Hepatocyte (in vitro differentiated cells): ENCODE measurements at regions not wholly inside any gene's neighbourhood (a gene's known extent, or its start where the extent isn't known, plus 50 kb on each side); places are given as distances from the start of the nearest gene placed in this dataset.

Experiments
- DNase-seq: peaks from one replicate; pipeline ENCODE4 v3.0.0-alpha.2; 2016; ENCODE audit warnings: low spot score
- H2AFZ ChIP-seq: fragments of 200-600 bp; sonication (generic); 2 replicates; pipeline ENCODE4 v1.6.0; 2016; ENCODE audit warnings: antibody characterized with exemption, mild to moderate bottlenecking
- H3K27ac ChIP-seq: fragments of 200-600 bp; sonication (generic); 2 replicates; pipeline ENCODE4 v1.5.1; 2016; ENCODE audit warnings: mild to moderate bottlenecking
- H3K27me3 ChIP-seq: fragments of 200-600 bp; sonication (generic); 2 replicates; pipeline ENCODE4 v1.6.1; 2016
- H3K36me3 ChIP-seq: fragments of 200-600 bp; sonication (generic); replicated peaks from 2 replicates; pipeline ENCODE4 v1.5.1; 2016; ENCODE audit warnings: low read depth; ENCODE audit not compliant: insufficient read depth
- H3K4me1 ChIP-seq: fragments of 200-600 bp; sonication (generic); 2 replicates; pipeline ENCODE4 v1.5.1; 2016; ENCODE audit warnings: mild to moderate bottlenecking, moderate library complexity; ENCODE audit not compliant: insufficient read depth
- H3K4me2 ChIP-seq: fragments of 200-600 bp; sonication (generic); 2 replicates; pipeline ENCODE4 v1.6.0; 2016
- H3K4me3 ChIP-seq: fragments of 200-600 bp; sonication (generic); 2 replicates; pipeline ENCODE4 v1.5.1; 2016; ENCODE audit warnings: mild to moderate bottlenecking
- H3K79me2 ChIP-seq: fragments of 200-600 bp; sonication (generic); 2 replicates; pipeline ENCODE4 v1.6.0; 2017; ENCODE audit warnings: mild to moderate bottlenecking
- H3K9me2 ChIP-seq: fragments of 200-600 bp; sonication (generic); replicated peaks from 2 replicates; pipeline ENCODE4 v1.6.0; 2017; ENCODE audit warnings: mild to moderate bottlenecking; ENCODE audit not compliant: insufficient read depth
- H3K9me3 ChIP-seq: fragments of 200-600 bp; sonication (generic); 2 replicates; pipeline ENCODE4 v1.5.1; 2016; ENCODE audit warnings: low read depth, mild to moderate bottlenecking
- H4K20me1 ChIP-seq: fragments of 200-600 bp; sonication (generic); 2 replicates; pipeline ENCODE4 v1.6.0; 2016; ENCODE audit warnings: mild to moderate bottlenecking; ENCODE audit not compliant: insufficient read depth, poor library complexity, severe bottlenecking
- CTCF ChIP-seq: fragments of 200-600 bp; sonication (generic); IDR thresholded peaks from 2 replicates; pipeline ENCODE4 v1.5.1; 2016; ENCODE audit warnings: antibody characterized with exemption, mild to moderate bottlenecking; ENCODE audit not compliant: poor library complexity
- EZH2 ChIP-seq: fragments of 200-600 bp; sonication (generic); IDR thresholded peaks from 2 replicates; pipeline ENCODE4 v1.6.1; 2016; ENCODE audit warnings: antibody characterized with exemption, mild to moderate bottlenecking, borderline replicate concordance
- EZH2phosphoT487 ChIP-seq: fragments of 200-600 bp; sonication (generic); IDR thresholded peaks from one replicate; pipeline ENCODE4 v1.6.1; 2018; ENCODE audit warnings: antibody characterized with exemption, mild to moderate bottlenecking, low read depth, moderate library complexity; ENCODE audit not compliant: unreplicated experiment, severe bottlenecking
- WGBS: methylation state at CpG from one replicate; pipeline ENCODE4 v1.1.6; 2016; ENCODE audit warnings: low lambda C conversion rate; ENCODE audit errors: missing lambda C conversion rate; 5-methylcytosine and 5-hydroxymethylcytosine counted together

- H3K4me2 ChIP-seq, result no peak overlapping the region
- no peak for DNase-seq
- H3K9me2 ChIP-seq, result no peaks in the 10 kb centered on the region
- no peaks in the 10 kb centered on the region for H3K9me3 ChIP-seq
- H3K27me3 ChIP-seq, result no peaks in the 10 kb centered on the region
- H3K4me1 ChIP-seq, result no peaks in the 10 kb centered on the region
- 92% methylated on average over 2 of the region's 2 CpGs for WGBS
- no peak overlapping the region for H2AFZ ChIP-seq
- no peak for TF ChIP-seq EZH2phosphoT487
- TF ChIP-seq CTCF, result no peak
- TF ChIP-seq EZH2, result no peak
- no peak overlapping the region for H3K4me3 ChIP-seq
- no peaks in the 10 kb centered on the region for H4K20me1 ChIP-seq
- H3K36me3 ChIP-seq, result no peaks in the 10 kb centered on the region
- no peaks in the 10 kb centered on the region for H3K79me2 ChIP-seq
- H3K27ac ChIP-seq, result no peak overlapping the region
Measured at GRCh38 chr1:60577029-60577428, 503.5 kb upstream of the C1orf87 start.

DNA sequence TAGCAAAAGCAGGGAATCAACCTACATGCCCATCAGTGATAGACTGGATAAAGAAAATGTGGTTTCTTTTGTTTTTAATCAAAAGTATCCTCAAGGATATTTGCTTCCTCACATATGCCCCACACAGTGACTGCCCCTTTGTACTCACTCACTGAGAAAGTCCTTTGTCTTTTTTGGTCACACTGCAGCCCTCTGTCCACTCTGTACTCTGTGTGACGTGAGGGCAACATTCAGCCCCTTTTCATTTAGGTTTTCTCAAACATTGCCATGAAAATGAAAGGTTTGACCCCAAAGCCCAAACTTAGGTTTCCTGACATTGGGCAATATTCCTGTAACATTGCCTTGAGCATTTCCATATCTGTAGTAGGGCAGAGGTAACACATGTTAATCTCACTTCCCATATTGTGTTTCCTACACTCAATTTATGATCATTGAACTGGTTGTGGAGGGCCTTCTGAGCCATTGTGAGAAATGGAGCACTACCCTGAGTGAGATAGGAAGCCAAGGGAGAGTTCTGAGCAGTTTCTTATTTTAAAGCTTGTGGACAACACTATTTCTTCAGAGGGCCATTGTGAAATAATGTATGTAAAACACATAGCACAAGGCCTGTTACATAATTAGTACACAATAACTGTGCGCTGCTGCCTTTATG, 501.9 kb upstream of the C1orf87 start:
- H2AFZ ChIP-seq, result no peak overlapping the region
- WGBS, result 95% methylated on average over 2 of the region's 2 CpGs
- no peaks in the 10 kb centered on the region for H4K20me1 ChIP-seq
- H3K27me3 ChIP-seq, result no peaks in the 10 kb centered on the region
- DNase-seq, result no peak
- H3K36me3 ChIP-seq, result no peaks in the 10 kb centered on the region
- no peak overlapping the region for H3K4me3 ChIP-seq
- H3K4me2 ChIP-seq, result no peak overlapping the region
- no peak overlapping the region for H3K27ac ChIP-seq
- H3K4me1 ChIP-seq, result no peaks in the 10 kb centered on the region
- H3K79me2 ChIP-seq, result no peaks in the 10 kb centered on the region
- no peaks in the 10 kb centered on the region for H3K9me3 ChIP-seq
- no peaks in the 10 kb centered on the region for H3K9me2 ChIP-seq
- TF ChIP-seq EZH2 (no peak), EZH2phosphoT487 (no peak), CTCF (no peak)

GRCh38 chr1:60573726-60574409, 500.3 kb upstream of the C1orf87 start:
- Histone ChIP-seq H3K27me3 (no peaks in the 10 kb centered on the region), H3K4me3 (no peak overlapping the region), H2AFZ (no peak overlapping the region), H4K20me1 (no peaks in the 10 kb centered on the region), H3K9me3 (no peaks in the 10 kb centered on the region), H3K4me2 (no peak overlapping the region), H3K4me1 (no peaks in the 10 kb centered on the region), H3K79me2 (no peaks in the 10 kb centered on the region), H3K27ac (peak overlapping the region; percentile 50), H3K36me3 (no peaks in the 10 kb centered on the region), H3K9me2 (no peaks in the 10 kb centered on the region)
- WGBS, result 38% methylated on average over 3 of the region's 3 CpGs
- TF ChIP-seq EZH2, result no peak
- no peak for TF ChIP-seq EZH2phosphoT487
- TF ChIP-seq CTCF, result no peak
- peak; percentile 31 for DNase-seq
